ENCODE measurements at regions not wholly inside any gene's neighbourhood (a gene's known extent, or its start where the extent isn't known, plus 50 kb on each side); places are given as distances from the start of the nearest gene placed in this dataset.
"Not testable (repeated sequence)": the region's sequence is repeated elsewhere in the genome, so short reads cannot be mapped to it uniquely, and the experiment has no call there.

- no peak for DNase-seq (ENCODE audit: low read depth)
Observed at GRCh38 chr5:61215996-61216395, 53.7 kb upstream of the SMIM15 start.

GRCh38 chr5:61216741-61217140, 54.5 kb upstream of the SMIM15 start:
- DNase-seq (ENCODE audit: low read depth): no peak

GRCh38 chr5:61217214-61217613, 54.9 kb upstream of the SMIM15 start:
- DNase-seq (ENCODE audit: low read depth): no peak

DNA sequence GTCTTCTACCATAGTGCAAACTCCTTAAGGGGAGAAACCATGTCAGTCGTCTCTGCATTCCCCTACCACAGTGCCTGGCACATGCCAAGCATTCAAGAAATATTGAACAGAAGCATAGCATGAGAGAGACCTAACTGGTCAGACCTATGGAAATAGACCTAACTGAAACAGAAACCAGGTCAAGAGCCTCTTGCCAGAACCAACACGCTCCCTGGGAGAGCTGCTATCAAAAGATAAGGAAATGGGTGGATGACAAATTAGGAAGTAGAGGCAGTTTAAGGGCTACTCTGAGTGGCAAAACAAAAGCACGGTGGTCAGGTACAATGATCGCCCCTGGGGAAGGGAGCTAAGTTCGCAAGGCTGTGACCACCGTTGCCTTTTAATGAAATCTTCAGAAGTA, 66.0 kb upstream of the SMIM15 start:
- DNase-seq (ENCODE audit: low read depth): no peak

- DNase-seq (ENCODE audit: low read depth): no peak
Observed at GRCh38 chr5:61228691-61229280, 66.5 kb upstream of the SMIM15 start.

GRCh38 chr5:61229416-61229815, 67.1 kb upstream of the SMIM15 start:
- no peak for DNase-seq (ENCODE audit: low read depth)

DNA sequence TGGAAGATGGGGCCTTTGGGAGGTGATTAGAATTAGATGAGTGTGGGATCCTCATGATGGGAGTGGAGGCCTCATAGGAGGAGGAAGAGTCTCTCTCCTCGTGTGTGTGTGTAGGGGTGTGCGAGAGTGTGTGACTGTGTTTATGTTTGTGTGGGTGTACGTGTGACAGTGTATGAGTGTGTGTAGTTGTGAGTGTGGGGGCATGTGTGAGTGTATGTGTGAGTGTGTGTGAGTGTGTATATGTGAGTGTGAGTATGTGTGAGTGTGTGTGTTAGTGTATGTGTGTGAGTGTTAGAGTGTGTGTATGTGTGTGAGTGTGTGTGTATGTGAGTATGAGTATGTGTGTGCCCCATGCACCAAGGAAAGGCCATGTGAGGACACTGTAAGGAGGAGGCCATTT, 68.2 kb upstream of the SMIM15 start:
- DNase-seq (ENCODE audit: low read depth): no peak

- DNase-seq (ENCODE audit: low read depth): no peak
Observed at GRCh38 chr5:61231813-61232212, 69.5 kb upstream of the SMIM15 start.

DNA sequence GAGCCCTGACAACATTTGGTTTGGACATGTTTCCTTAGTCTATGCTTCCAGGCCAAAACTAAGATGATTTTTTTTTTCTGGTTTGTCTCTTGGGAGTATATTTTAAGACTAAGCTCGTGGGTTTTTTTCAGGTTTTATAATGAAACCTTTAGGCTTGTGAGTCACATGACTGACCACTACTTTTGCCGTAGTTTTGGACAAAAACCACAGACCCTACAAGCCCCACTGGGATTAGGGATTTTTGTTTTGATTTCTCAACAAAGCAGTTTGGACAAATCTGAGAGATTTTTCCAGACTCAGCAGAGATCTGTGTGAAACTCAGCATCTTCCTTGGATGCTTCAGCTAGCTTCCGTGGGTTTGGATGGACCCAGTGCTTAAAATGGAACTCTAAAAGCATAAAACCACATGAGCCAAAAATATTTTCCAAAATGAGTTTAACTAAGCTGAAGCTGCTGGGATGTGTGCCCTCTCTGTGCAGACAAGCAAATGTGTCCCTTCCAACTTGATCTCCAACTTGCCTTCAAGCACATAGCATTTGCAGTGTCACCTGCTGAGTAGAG, 70.3 kb upstream of the SMIM15 start:
- DNase-seq (ENCODE audit: low read depth): no peak

- DNase-seq (ENCODE audit: low read depth): no peak
Observed at GRCh38 chr5:61234019-61234418, 71.8 kb upstream of the SMIM15 start.

- not testable (repeated sequence) for DNase-seq (ENCODE audit: low read depth)
Observed at GRCh38 chr5:61236715-61237114, 74.4 kb upstream of the SMIM15 start.

DNA sequence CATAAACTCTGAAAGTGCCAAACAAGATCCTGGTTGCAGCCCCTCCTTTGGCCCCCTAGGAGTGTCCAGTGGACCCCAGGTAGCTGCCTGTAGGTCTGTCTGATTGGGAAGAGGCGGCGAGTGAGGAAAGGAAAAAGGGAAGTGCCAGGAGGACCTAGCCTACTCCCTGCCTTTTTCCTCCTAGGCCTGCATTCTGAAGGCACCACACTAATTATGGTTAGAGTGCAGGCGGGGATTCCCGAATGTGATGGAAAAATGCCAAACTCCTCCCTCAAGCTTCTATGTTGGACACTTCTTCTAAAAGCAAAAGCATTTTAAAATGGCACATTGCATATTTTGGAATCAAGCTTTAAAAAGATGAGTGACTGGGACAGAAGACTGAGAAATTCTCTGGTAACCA, 83.2 kb upstream of the SMIM15 start:
- DNase-seq (ENCODE audit: low read depth): no peak

- DNase-seq (ENCODE audit: low read depth): no peak
Observed at GRCh38 chr5:61245936-61246335, 83.7 kb upstream of the SMIM15 start.

DNA sequence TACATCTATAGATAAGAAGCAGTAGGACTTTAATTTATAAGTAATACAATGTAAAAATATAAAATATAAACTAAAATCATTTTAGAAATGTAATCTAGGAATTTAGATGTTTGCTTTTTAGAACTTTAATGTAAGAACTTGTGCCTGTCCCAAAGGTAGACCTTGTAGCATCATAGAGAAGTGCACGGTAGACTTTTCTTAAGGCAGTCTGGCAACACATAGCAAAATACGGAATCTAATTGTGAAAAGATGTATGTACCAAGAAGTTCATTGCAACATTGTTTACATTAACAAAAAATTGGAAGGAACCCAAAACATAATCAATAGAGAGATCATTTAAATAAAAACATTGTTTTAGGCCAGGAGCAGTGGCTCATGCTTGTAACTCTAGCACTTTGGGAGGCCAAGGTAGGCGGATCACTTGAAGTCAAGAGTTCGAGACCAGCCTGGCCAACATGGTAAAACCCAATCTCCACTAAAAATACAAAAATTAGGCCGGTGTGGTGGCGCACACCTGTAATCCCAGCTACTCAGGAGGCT, 84.6 kb upstream of the SMIM15 start:
- DNase-seq (ENCODE audit: low read depth): no peak

- DNase-seq (ENCODE audit: low read depth): no peak
Observed at GRCh38 chr5:61251874-61252642, 80.0 kb upstream of the ZSWIM6 start.

- no peak for DNase-seq (ENCODE audit: low read depth)
Observed at GRCh38 chr5:61252643-61252925, 79.5 kb upstream of the ZSWIM6 start.

- DNase-seq (ENCODE audit: low read depth): no peak
Observed at GRCh38 chr5:61253547-61253946, 78.5 kb upstream of the ZSWIM6 start.

GRCh38 chr5:61254969-61255555, 77.0 kb upstream of the ZSWIM6 start:
- DNase-seq (ENCODE audit: low read depth): no peak

DNA sequence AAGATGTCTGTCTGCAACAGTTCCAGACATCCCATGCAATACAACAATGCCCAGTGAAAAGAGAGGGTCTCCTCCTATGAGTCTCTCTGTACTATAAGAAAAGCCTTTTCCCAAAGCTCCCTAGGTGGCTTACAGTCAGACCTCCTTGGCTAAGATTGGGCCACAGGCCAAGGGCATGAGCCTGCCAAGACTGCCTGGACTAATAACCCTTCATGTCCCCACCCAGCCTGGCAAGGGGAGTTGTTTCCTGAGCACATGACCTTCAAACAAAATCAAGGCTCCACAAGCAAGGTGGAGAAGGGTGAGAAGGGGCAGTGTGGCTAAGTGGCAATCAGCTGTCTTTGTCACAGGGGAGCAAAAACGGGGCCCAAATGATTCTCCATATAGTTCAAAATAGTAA, 75.6 kb upstream of the ZSWIM6 start:
- DNase-seq (ENCODE audit: low read depth): no peak

GRCh38 chr5:61257421-61257820, 74.6 kb upstream of the ZSWIM6 start:
- DNase-seq (ENCODE audit: low read depth): no peak

GRCh38 chr5:61261136-61261535, 70.9 kb upstream of the ZSWIM6 start:
- no peak for DNase-seq (ENCODE audit: low read depth)

- no peak for DNase-seq (ENCODE audit: low read depth)
Observed at GRCh38 chr5:61262080-61262479, 70.0 kb upstream of the ZSWIM6 start.

GRCh38 chr5:61263072-61263471, 69.0 kb upstream of the ZSWIM6 start:
- DNase-seq (ENCODE audit: low read depth): no peak
